Type B pancreatic cell (in vitro differentiated cells): ENCODE measurements at regions not wholly inside any gene's neighbourhood (a gene's known extent, or its start where the extent isn't known, plus 50 kb on each side); places are given as distances from the start of the nearest gene placed in this dataset.

Experiments
- DNase-seq: peaks from one replicate; pipeline ENCODE4 v3.0.0; 2021; ENCODE audit warnings: mixed read lengths; ENCODE audit not compliant: unreplicated experiment; ENCODE audit errors: extremely low spot score
- H3K27ac Mint-ChIP-seq: 2 replicates; pipeline ENCODE4 v1.8.0; 2021; ENCODE audit warnings: mild to moderate bottlenecking, mixed read lengths
- H3K27me3 Mint-ChIP-seq: 2 replicates; pipeline ENCODE4 v1.8.0; 2021; ENCODE audit warnings: mixed read lengths
- H3K36me3 Mint-ChIP-seq: 2 replicates; pipeline ENCODE4 v1.8.0; 2021; ENCODE audit warnings: mixed read lengths
- H3K4me1 Mint-ChIP-seq: one replicate; pipeline ENCODE4 v1.8.0; 2021; ENCODE audit warnings: mixed read lengths; ENCODE audit not compliant: unreplicated experiment
- H3K4me3 Mint-ChIP-seq: 2 replicates; pipeline ENCODE4 v1.8.0; 2021; ENCODE audit warnings: mild to moderate bottlenecking, mixed read lengths
- H3K9me3 Mint-ChIP-seq: 2 replicates; pipeline ENCODE4 v1.8.0; 2021; ENCODE audit warnings: mixed read lengths
- CTCF ChIP-seq: fragments of 200-600 bp; sonication (generic); conservative IDR thresholded peaks from 2 replicates; pipeline ENCODE4 v1.5.0; 2021; ENCODE audit warnings: antibody characterized with exemption, mild to moderate bottlenecking

- peaks cover 37% of the 10 kb centered on the region for H3K27me3 Mint-ChIP-seq
- no peaks in the 10 kb centered on the region for H3K36me3 Mint-ChIP-seq
- H3K9me3 Mint-ChIP-seq, result no peaks in the 10 kb centered on the region
- no peak overlapping the region for H3K27ac Mint-ChIP-seq
- H3K4me1 Mint-ChIP-seq, result peaks cover 18% of the 10 kb centered on the region
- TF ChIP-seq CTCF, result no peak
- no peak overlapping the region for H3K4me3 Mint-ChIP-seq
- DNase-seq, result no peak
These were observed 51.4 kb downstream of the MARCHF4 start for GRCh38 chr2:216320852-216321251.

GRCh38 chr2:216319771-216320170, 52.5 kb downstream of the MARCHF4 start:
- no peaks in the 10 kb centered on the region for H3K9me3 Mint-ChIP-seq
- H3K4me1 Mint-ChIP-seq, result peaks cover 19% of the 10 kb centered on the region
- H3K36me3 Mint-ChIP-seq, result no peaks in the 10 kb centered on the region
- peaks cover 38% of the 10 kb centered on the region for H3K27me3 Mint-ChIP-seq
- no peak overlapping the region for H3K27ac Mint-ChIP-seq
- no peak for TF ChIP-seq CTCF
- DNase-seq, result no peak
- no peak overlapping the region for H3K4me3 Mint-ChIP-seq

- H3K9me3 Mint-ChIP-seq, result no peaks in the 10 kb centered on the region
- peaks cover 38% of the 10 kb centered on the region for H3K27me3 Mint-ChIP-seq
- DNase-seq, result no peak
- no peaks in the 10 kb centered on the region for H3K36me3 Mint-ChIP-seq
- no peak for TF ChIP-seq CTCF
- no peak overlapping the region for H3K4me3 Mint-ChIP-seq
- H3K4me1 Mint-ChIP-seq, result peaks cover 19% of the 10 kb centered on the region
- H3K27ac Mint-ChIP-seq, result no peak overlapping the region
These were observed 53.8 kb downstream of the MARCHF4 start for GRCh38 chr2:216318521-216318874.

GRCh38 chr2:216317831-216318520, 54.3 kb downstream of the MARCHF4 start:
- no peaks in the 10 kb centered on the region for H3K36me3 Mint-ChIP-seq

GRCh38 chr2:216316743-216317142, 55.5 kb downstream of the MARCHF4 start:
- TF ChIP-seq CTCF, result no peak
- Mint-ChIP-seq H3K36me3 (no peaks in the 10 kb centered on the region), H3K9me3 (no peaks in the 10 kb centered on the region), H3K4me1 (peaks cover 19% of the 10 kb centered on the region), H3K27ac (no peak overlapping the region), H3K27me3 (peaks cover 42% of the 10 kb centered on the region), H3K4me3 (no peak overlapping the region)
- DNase-seq, result no peak

More at GRCh38 chr2:216317831-216318520, 54.3 kb downstream of the MARCHF4 start:
- H3K4me3 Mint-ChIP-seq, result no peak overlapping the region
- peaks cover 19% of the 10 kb centered on the region for H3K4me1 Mint-ChIP-seq
- TF ChIP-seq CTCF, result no peak
- H3K27me3 Mint-ChIP-seq, result peaks cover 35% of the 10 kb centered on the region
- no peaks in the 10 kb centered on the region for H3K9me3 Mint-ChIP-seq
- DNase-seq, result no peak
- H3K27ac Mint-ChIP-seq, result no peak overlapping the region
